GM23338 (cell line): ENCODE measurements at regions not wholly inside any gene's neighbourhood (a gene's known extent, or its start where the extent isn't known, plus 50 kb on each side); places are given as distances from the start of the nearest gene placed in this dataset.
A peak's percentile ranks its signal among the peaks of the same experiment; 100 is the strongest.

Experiments used
- ATAC-seq: fragments of 200-7000 bp; cut with Tn5 transposase; 3 replicates; pipeline ENCODE4 v1.9.1; 2020
- DNase-seq: peaks from one replicate; pipeline ENCODE4 v3.0.0-alpha.2; 2015; ENCODE audit warnings: low spot score
- H2AFZ ChIP-seq: fragments of 200-600 bp; sonication (generic); 2 replicates; pipeline ENCODE4 v1.8.0; 2016; ENCODE audit warnings: antibody characterized with exemption, mild to moderate bottlenecking, moderate library complexity
- H3F3A ChIP-seq: fragments of 200-600 bp; sonication (generic); replicated peaks from 2 replicates; pipeline ENCODE4 v1.8.0; 2017; ENCODE audit warnings: antibody characterized with exemption, mixed run types, low read depth
- H3K27ac ChIP-seq: fragments of 200-600 bp; sonication (generic); 2 replicates; pipeline ENCODE4 v1.6.1; 2016; ENCODE audit warnings: low read depth
- H3K27me3 ChIP-seq: fragments of 200-600 bp; sonication (generic); 2 replicates; pipeline ENCODE4 v1.8.0; 2016; ENCODE audit warnings: mild to moderate bottlenecking, mixed run types, moderate library complexity; ENCODE audit not compliant: insufficient read depth
- H3K36me3 ChIP-seq: fragments of 200-600 bp; sonication (generic); 2 replicates; pipeline ENCODE4 v1.8.0; 2016; ENCODE audit warnings: mild to moderate bottlenecking; ENCODE audit not compliant: insufficient read depth
- H3K4me1 ChIP-seq: fragments of 200-600 bp; sonication (generic); 2 replicates; pipeline ENCODE4 v1.8.0; 2016; ENCODE audit warnings: mild to moderate bottlenecking, moderate library complexity; ENCODE audit not compliant: insufficient read depth
- H3K4me2 ChIP-seq: fragments of 200-600 bp; sonication (generic); 2 replicates; pipeline ENCODE4 v1.7.1; 2017; ENCODE audit warnings: mixed run types
- H3K4me3 ChIP-seq: fragments of 200-600 bp; sonication (generic); 2 replicates; pipeline ENCODE4 v1.6.1; 2016; ENCODE audit warnings: mixed run types
- H3K79me2 ChIP-seq: fragments of 200-600 bp; sonication (generic); replicated peaks from 2 replicates; pipeline ENCODE4 v1.8.0; 2017; ENCODE audit warnings: mild to moderate bottlenecking; ENCODE audit not compliant: insufficient read depth
- H3K9me2 ChIP-seq: fragments of 200-600 bp; sonication (generic); 2 replicates; pipeline ENCODE4 v1.8.0; 2017; ENCODE audit not compliant: insufficient read depth
- H4K20me1 ChIP-seq: fragments of 200-600 bp; sonication (generic); replicated peaks from 2 replicates; pipeline ENCODE4 v1.8.0; 2017; ENCODE audit warnings: mild to moderate bottlenecking; ENCODE audit not compliant: insufficient read depth
- H3K27ac Mint-ChIP-seq: 2 replicates; pipeline ENCODE4 v1.8.0; 2020; ENCODE audit warnings: inconsistent platforms, mild to moderate bottlenecking, moderate library complexity, mixed read lengths
- H3K27me3 Mint-ChIP-seq: 3 replicates; pipeline ENCODE4 v1.8.0; 2022; ENCODE audit warnings: low read depth, mild to moderate bottlenecking, moderate library complexity, mixed read lengths, inconsistent platforms; ENCODE audit not compliant: insufficient read depth, poor library complexity
- H3K36me3 Mint-ChIP-seq: 3 replicates; pipeline ENCODE4 v1.8.0; 2021; ENCODE audit warnings: low read depth, mild to moderate bottlenecking, inconsistent platforms, moderate library complexity, mixed read lengths
- H3K4me1 Mint-ChIP-seq: 3 replicates; pipeline ENCODE4 v1.8.0; 2020; ENCODE audit warnings: mild to moderate bottlenecking, inconsistent platforms, mixed read lengths
- H3K4me3 Mint-ChIP-seq: 3 replicates; pipeline ENCODE4 v1.8.0; 2021; ENCODE audit warnings: moderate library complexity, mild to moderate bottlenecking, inconsistent platforms, mixed read lengths
- H3K9me3 Mint-ChIP-seq: 3 replicates; pipeline ENCODE4 v1.8.0; 2020; ENCODE audit warnings: moderate library complexity, mild to moderate bottlenecking, inconsistent platforms, mixed read lengths
- EZH2 ChIP-seq: fragments of 200-600 bp; sonication (generic); IDR thresholded peaks from one replicate; pipeline ENCODE4 v1.8.0; 2017; ENCODE audit warnings: antibody characterized with exemption, mild to moderate bottlenecking, low read depth; ENCODE audit not compliant: unreplicated experiment
- EZH2phosphoT487 ChIP-seq: fragments of 200-600 bp; sonication (generic); IDR thresholded peaks from one replicate; pipeline ENCODE4 v1.8.1; 2018; ENCODE audit warnings: antibody characterized with exemption; ENCODE audit not compliant: unreplicated experiment
- ZNF114 ChIP-seq: fragments of 250-450 bp; sonication (Bioruptor Pico); IDR thresholded peaks from 2 replicates; pipeline ENCODE4 v1.5.0; 2020; ENCODE audit warnings: mild to moderate bottlenecking, moderate library complexity
- TF ChIP-seq, protein P1 (sequence below): IDR thresholded peaks from one replicate; pipeline ENCODE4 v1.6.1; 2018; ENCODE audit warnings: antibody characterized with exemption; ENCODE audit not compliant: unreplicated experiment
- TF ChIP-seq, protein P2 (sequence below): fragments of 250-450 bp; sonication (Bioruptor Pico); IDR thresholded peaks from 2 replicates; pipeline ENCODE4 v1.5.0; 2020; ENCODE audit warnings: mild to moderate bottlenecking, moderate library complexity

DNA sequence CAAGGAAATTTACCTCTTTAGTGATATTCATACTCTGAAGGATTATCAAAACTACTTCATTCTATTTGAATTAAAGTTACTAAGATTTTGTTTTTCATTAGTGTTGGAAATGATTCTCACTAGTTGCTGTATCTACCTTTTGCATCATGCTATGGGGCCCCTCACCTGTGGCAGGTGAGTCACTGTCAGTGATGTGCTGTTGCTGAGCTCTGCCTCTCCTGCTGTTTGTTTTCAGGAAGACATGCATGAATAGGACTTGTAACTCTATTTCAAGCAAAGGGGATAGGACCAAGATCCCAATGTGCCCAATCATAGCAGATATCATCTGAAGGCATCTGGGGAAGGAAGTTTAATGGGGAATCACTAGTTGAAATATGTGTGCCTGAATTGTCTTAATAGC, 57.4 kb upstream of the AGR3 start:
- Histone ChIP-seq H3K79me2 (no peaks in the 10 kb centered on the region), H3K27ac (no peak overlapping the region), H2AFZ (no peak overlapping the region), H3K4me3 (no peak overlapping the region), H4K20me1 (no peaks in the 10 kb centered on the region), H3K4me1 (no peaks in the 10 kb centered on the region), H3K4me2 (no peak overlapping the region), H3K9me2 (0 out of 2 replicates have a peak, but pooled peaks cover 5% of the 10 kb centered on the region), H3K36me3 (no peaks in the 10 kb centered on the region), H3K27me3 (no peaks in the 10 kb centered on the region), H3F3A (no peaks in the 10 kb centered on the region)
- ATAC-seq (no peak; the same call in 2 of the 3 replicates), DNase-seq (peak; percentile 7)
- peaks cover 3% of the 10 kb centered on the region; the same call in 2 of the 3 replicates for H3K4me1 Mint-ChIP-seq
- peaks cover 9% of the 10 kb centered on the region for H3K27me3 Mint-ChIP-seq
- H3K4me3 Mint-ChIP-seq, result no peak overlapping the region
- H3K9me3 Mint-ChIP-seq, result peaks cover 22% of the 10 kb centered on the region
- no peak overlapping the region; the same call in 1 of the 2 replicates for H3K27ac Mint-ChIP-seq
- TF ChIP-seq, protein P1, sequence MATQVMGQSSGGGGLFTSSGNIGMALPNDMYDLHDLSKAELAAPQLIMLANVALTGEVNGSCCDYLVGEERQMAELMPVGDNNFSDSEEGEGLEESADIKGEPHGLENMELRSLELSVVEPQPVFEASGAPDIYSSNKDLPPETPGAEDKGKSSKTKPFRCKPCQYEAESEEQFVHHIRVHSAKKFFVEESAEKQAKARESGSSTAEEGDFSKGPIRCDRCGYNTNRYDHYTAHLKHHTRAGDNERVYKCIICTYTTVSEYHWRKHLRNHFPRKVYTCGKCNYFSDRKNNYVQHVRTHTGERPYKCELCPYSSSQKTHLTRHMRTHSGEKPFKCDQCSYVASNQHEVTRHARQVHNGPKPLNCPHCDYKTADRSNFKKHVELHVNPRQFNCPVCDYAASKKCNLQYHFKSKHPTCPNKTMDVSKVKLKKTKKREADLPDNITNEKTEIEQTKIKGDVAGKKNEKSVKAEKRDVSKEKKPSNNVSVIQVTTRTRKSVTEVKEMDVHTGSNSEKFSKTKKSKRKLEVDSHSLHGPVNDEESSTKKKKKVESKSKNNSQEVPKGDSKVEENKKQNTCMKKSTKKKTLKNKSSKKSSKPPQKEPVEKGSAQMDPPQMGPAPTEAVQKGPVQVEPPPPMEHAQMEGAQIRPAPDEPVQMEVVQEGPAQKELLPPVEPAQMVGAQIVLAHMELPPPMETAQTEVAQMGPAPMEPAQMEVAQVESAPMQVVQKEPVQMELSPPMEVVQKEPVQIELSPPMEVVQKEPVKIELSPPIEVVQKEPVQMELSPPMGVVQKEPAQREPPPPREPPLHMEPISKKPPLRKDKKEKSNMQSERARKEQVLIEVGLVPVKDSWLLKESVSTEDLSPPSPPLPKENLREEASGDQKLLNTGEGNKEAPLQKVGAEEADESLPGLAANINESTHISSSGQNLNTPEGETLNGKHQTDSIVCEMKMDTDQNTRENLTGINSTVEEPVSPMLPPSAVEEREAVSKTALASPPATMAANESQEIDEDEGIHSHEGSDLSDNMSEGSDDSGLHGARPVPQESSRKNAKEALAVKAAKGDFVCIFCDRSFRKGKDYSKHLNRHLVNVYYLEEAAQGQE, result no peak
- TF ChIP-seq EZH2phosphoT487, result no peak
- TF ChIP-seq, protein P2, sequence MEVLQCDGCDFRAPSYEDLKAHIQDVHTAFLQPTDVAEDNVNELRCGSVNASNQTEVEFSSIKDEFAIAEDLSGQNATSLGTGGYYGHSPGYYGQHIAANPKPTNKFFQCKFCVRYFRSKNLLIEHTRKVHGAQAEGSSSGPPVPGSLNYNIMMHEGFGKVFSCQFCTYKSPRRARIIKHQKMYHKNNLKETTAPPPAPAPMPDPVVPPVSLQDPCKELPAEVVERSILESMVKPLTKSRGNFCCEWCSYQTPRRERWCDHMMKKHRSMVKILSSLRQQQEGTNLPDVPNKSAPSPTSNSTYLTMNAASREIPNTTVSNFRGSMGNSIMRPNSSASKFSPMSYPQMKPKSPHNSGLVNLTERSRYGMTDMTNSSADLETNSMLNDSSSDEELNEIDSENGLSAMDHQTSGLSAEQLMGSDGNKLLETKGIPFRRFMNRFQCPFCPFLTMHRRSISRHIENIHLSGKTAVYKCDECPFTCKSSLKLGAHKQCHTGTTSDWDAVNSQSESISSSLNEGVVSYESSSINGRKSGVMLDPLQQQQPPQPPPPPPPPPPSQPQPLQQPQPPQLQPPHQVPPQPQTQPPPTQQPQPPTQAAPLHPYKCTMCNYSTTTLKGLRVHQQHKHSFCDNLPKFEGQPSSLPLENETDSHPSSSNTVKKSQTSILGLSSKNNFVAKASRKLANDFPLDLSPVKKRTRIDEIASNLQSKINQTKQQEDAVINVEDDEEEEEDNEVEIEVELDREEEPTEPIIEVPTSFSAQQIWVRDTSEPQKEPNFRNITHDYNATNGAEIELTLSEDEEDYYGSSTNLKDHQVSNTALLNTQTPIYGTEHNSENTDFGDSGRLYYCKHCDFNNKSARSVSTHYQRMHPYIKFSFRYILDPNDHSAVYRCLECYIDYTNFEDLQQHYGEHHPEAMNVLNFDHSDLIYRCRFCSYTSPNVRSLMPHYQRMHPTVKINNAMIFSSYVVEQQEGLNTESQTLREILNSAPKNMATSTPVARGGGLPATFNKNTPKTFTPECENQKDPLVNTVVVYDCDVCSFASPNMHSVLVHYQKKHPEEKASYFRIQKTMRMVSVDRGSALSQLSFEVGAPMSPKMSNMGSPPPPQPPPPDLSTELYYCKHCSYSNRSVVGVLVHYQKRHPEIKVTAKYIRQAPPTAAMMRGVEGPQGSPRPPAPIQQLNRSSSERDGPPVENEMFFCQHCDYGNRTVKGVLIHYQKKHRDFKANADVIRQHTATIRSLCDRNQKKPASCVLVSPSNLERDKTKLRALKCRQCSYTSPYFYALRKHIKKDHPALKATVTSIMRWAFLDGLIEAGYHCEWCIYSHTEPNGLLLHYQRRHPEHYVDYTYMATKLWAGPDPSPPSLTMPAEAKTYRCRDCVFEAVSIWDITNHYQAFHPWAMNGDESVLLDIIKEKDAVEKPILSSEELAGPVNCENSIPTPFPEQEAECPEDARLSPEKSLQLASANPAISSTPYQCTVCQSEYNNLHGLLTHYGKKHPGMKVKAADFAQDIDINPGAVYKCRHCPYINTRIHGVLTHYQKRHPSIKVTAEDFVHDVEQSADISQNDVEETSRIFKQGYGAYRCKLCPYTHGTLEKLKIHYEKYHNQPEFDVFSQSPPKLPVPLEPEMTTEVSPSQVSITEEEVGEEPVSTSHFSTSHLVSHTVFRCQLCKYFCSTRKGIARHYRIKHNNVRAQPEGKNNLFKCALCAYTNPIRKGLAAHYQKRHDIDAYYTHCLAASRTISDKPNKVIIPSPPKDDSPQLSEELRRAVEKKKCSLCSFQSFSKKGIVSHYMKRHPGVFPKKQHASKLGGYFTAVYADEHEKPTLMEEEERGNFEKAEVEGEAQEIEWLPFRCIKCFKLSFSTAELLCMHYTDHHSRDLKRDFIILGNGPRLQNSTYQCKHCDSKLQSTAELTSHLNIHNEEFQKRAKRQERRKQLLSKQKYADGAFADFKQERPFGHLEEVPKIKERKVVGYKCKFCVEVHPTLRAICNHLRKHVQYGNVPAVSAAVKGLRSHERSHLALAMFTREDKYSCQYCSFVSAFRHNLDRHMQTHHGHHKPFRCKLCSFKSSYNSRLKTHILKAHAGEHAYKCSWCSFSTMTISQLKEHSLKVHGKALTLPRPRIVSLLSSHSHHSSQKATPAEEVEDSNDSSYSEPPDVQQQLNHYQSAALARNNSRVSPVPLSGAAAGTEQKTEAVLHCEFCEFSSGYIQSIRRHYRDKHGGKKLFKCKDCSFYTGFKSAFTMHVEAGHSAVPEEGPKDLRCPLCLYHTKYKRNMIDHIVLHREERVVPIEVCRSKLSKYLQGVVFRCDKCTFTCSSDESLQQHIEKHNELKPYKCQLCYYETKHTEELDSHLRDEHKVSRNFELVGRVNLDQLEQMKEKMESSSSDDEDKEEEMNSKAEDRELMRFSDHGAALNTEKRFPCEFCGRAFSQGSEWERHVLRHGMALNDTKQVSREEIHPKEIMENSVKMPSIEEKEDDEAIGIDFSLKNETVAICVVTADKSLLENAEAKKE (CRISPR knock-in tag), result no peak
- no peak for TF ChIP-seq EZH2
- no peak for TF ChIP-seq ZNF114 (CRISPR knock-in tag)
- peaks cover 13% of the 10 kb centered on the region for H3K36me3 Mint-ChIP-seq
